ENCODE measurements at regions not wholly inside any gene's neighbourhood (a gene's known extent, or its start where the extent isn't known, plus 50 kb on each side); places are given as distances from the start of the nearest gene placed in this dataset.

DNA sequence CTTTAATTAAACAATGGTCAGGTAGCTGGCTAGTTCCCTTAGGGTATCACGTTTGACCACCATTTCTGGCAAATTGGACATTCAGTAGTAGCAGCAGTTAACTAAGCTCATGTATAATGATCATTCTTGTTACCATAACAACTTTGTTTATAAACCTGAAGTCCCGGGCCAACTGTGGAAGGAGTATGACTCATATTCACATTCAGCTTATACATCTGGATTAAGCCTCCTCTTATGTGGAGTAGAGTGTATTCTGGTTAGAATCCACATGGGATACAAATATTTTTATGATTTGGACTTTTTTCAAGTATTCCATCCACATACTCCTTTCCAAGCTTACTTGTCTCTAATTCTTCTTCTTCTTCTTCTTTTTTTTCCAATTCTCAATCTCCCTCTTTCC lies 70.3 kb upstream of the ZSWIM2 start:
- DNase-seq: no peak

DNA sequence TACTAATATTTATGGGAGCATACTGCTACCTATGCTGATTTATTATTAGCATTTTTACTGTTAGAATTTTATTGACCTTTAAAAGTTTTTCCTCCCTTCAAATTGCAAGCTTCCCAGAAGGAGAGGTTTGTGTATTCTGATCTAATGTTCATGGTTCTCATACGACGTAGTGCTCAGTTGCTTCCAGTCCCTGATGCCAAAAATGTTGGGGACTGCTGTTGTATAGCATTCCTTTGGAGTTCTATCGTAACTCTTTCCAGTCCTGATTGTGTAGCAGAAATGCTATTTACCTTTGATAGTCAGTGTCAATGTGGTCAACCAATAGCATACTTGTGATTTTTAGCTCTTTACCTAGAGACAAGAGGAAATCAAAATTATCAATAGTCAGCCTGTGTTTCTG lies 69.5 kb upstream of the ZSWIM2 start:
- no peak for DNase-seq

DNA sequence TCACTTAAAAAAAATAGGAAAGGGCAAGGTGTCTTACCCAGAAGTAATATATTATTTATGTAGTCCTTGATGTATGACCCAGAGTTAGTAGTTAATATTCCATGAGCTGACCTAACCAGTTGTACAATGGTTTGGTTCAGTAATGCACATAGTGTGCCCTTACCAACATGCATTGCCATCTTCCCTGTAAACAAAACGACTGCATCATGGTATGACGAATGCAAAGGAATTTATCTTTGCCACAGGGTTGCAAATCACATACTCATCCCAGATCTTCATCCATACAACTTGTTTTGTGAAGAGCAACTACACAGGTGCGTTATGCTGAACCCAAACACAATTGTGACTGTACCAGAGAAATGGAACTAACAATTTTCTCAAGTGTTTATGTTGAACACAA lies 68.9 kb upstream of the ZSWIM2 start:
- no peak for DNase-seq

DNA sequence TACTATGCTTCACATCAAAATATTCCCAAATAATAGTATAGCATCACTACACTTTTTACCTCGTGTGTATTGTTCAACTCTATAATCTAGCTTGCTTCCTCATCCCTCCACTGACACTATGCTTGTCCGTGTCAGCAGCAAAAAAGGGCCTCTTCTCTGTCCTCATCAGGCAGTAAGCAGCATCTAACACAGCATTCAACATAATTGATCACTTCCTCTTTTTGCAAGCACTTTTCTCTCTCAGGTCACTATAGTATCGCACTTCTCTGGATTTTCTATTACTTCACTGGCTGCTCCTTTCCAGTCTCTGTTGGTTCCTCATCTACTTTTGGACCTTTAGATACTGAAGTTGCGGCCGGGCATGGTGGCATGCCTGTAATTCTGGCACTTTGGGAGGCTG lies 64.9 kb upstream of the ZSWIM2 start:
- no peak for DNase-seq

DNA sequence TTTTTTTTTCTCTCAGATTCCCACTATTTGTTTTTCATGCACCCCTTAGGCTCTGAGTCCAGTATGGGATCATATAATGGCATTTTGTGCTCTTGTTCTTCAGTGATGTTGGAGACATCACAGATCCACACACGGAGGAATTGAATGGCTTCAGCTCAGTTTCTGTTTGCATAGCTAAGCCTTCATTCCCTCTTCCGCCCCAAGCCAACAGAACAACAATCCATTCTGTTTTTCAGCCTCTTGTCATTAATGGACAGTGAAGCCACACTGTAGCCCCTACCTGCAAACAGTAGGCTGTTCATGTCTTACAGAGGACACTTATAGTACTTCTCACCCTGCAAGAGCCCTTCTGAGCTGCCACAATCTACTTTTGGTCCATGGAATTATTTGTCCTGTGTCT lies 64.0 kb upstream of the ZSWIM2 start:
- DNase-seq: no peak

DNA sequence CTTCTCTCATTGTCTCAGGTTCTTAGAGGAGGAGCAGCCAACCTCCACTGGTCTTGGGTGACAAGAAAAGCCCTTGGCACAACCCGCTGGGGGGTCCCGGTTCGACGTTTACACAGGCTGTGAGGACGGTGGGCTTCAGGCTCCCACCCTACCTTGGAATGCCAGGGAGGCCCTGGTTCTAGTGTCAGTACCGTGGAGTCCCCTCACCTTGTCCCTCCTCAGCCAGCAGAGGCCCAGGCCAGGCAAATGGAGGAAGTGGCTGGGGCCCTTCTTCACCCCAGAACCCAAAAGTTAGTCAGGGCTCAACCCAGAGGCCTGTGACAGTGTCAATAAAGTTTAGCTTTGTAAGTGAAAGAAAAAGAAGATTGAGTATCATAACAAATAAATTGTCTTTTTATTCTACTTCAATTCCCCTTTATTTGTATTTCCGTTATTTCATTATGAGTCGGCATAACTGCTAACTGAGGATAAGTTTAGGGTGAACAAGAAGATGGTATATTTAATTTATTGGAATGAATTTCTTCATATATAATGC lies 62.6 kb upstream of the ZSWIM2 start:
- no peak for DNase-seq

DNA sequence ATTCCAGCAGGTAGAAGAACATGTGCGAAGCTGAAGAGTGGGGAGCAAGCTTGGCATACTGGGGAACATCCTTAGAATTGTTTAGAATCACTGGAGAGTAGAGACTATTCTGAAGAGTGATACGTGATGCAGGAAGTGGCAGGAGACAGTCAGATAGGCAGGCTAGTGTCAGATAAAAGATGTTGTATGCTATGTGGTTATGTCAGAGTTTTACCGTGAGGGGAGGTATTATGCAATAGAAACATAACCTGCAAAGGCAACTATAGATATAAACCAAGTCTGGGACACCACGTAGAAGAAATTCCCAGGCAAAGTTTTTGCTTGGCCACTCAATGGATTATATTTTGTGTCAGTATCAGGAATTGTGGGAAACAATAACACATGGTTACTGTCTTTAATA lies 62.0 kb upstream of the ZSWIM2 start:
- no peak for DNase-seq

DNA sequence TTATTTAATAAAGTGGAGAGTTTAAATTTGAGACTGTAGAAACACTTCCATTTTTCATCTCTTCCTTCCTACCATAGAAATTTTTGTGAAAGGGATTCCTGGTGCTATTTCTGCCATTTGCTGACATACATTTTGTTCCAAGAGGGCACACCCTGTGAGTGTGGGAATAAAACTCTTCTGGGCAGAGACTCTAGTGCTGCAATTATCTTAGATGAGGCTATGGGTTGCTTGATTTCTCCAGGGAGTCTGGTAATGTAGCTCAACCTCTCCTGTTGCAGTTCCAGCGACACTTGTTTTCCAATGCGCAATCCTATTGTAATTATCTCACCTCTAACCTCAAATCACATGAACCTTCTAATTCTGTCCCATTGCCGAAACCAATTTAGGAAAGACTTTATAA lies 60.1 kb upstream of the ZSWIM2 start:
- DNase-seq: peak; percentile 43

DNA sequence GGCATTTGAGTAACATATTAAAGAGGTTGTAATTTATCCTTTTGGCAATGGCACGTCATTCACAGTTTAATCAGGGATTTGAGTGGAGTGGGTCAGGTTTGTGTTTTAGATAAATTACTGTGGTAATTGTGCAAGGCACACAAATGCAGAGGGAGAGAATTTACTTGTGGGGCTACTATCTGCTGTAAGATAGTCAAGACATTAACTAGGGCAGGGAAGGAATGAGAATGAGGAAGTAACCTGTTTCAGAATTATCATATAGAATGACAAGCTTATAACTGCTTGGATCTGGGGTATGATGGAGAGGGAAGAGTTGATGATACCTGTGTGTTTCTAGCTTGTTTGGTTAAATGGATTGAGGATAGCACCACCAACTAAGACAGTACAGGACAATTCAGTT lies 58.9 kb upstream of the ZSWIM2 start:
- DNase-seq: no peak

DNA sequence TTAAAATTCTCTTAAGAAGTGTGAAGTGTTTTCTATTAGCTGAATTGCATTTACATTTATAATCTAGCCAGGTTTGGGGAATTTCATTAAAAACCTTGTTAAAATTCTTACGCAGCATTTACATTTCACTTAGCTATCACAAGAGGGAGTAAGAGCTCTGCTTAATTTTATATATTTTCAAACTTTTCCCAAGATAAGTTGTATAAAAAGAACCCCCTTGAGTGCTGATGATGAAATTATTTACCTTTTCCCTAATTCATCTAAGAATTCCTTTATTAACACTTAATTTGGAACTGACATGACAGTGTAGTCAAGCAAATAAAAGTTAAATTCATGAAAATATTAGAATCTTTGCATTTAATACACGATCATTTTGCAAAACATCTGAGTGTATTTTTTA lies 54.2 kb upstream of the ZSWIM2 start:
- no peak for DNase-seq
